Dedifferentiated amniotic fluid mesenchymal stem cell (primary cell): ENCODE measurements at regions not wholly inside any gene's neighbourhood (a gene's known extent, or its start where the extent isn't known, plus 50 kb on each side); places are given as distances from the start of the nearest gene placed in this dataset.

Source experiments
- DNase-seq: peaks from one replicate; pipeline ENCODE4 v3.0.0-alpha.2; 2016; ENCODE audit errors: extremely low spot score

GRCh38 chr22:49437356-49437755 is 390.3 kb downstream of the BRD1 start:
- DNase-seq: no peak

DNA sequence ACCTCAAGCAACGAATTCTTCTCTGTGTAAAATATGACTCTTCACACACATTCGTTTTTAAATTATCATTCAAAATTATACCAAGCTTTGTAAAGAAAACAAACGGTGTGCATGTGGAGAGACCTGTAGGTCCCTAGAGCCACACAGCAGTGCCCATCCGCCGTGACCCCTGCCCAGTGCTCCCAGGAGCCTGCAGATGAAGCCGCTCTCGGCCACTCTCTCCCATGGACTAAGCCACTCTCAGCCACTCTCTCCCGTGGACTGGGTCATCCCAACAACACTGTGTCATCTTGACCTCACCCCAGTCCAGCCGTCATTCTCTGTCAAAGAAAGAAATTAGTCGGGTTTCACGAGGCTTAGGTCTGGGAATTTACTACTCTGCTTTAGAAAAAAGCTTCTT is 391.6 kb downstream of the BRD1 start:
- DNase-seq: no peak

- DNase-seq: no peak
Measured at GRCh38 chr22:49435596-49435995, 392.1 kb downstream of the BRD1 start.

GRCh38 chr22:49433717-49434611 is 393.7 kb downstream of the BRD1 start:
- DNase-seq: no peak

GRCh38 chr22:49432897-49433443 is 394.7 kb downstream of the BRD1 start:
- no peak for DNase-seq

GRCh38 chr22:49432211-49432896 is 395.3 kb downstream of the BRD1 start:
- no peak for DNase-seq

DNA sequence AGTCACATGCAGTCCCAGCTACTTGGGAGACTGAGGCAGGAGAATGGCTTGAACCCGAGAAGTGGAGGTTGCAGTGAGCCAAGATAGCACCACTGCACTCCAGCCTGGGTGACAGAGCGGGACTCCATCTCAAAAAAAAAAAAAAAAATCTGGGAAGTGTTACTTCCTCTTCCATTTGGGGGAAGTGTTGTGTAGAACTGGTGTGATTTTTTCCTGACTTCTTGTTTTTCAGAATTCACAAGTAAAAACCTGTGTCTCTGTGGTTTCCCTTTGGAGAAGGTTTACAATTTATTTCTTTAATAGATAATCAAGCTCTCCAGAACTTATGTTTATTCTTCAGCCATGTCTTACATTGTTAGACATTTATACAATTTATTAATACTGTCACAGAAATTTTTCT is 396.1 kb downstream of the BRD1 start:
- DNase-seq: no peak

DNA sequence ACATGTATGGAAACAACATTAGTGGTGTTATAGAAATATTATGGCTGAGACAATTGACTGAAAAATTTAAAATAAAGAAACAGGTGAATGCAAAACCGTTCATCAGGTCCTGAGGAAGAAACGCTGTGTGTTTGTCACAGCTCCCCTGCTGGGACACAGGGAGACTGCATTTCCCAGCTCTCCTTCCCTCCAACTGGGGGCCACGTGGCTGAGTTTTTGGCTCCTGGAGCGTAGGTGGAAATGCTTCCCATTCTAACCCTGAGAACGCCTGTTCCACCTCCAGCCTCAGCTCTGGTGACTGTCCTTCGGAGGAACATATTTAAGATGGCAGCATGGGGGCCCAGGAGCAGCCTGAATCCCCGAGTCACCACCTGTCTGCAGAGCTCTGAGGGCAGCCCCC is 398.6 kb downstream of the BRD1 start:
- no peak for DNase-seq

GRCh38 chr22:49427941-49428340 is 399.7 kb downstream of the BRD1 start:
- no peak for DNase-seq

GRCh38 chr22:49427341-49427740 is 400.3 kb downstream of the BRD1 start:
- DNase-seq: no peak

- no peak for DNase-seq
Measured at GRCh38 chr22:49426618-49427266, 400.9 kb downstream of the BRD1 start.

DNA sequence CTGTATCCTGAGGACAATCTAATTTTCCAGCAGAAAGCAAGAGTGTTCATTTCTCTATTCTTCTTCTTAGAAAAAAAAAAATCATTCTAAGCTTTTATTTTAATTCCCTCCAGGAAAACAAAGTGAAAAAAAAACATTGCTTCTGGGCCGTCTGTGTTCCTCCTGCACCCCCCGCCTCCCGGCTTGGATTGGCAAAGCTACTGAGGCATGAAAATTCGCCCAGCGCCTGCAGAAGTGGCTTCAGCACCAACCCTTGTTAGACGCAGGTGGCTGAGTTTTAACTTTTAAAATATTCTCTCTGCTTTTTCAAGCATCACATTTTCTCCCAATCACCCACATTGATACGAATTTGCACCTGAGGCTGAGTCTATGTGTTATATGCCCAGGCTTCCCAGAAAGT is 401.6 kb downstream of the BRD1 start:
- no peak for DNase-seq

DNA sequence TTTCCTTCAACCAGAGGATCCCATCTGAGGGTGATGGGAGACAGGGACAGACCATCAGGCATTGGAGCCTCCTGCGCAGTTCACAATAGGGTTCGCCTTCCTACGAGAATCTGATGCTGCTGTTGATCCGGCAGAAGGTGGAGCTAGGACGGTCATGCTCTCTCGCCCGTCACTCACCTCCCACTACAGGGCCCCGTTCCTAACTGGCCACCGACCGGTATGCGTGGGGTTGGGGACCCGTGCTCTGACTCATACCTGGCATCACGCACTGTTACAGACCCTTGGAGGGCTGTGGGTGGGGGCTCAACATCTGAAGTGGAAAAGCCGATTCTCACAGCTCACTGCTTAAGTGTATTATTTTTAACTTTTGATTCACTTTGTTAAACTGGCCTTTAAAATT is 402.3 kb downstream of the BRD1 start:
- DNase-seq: no peak

DNA sequence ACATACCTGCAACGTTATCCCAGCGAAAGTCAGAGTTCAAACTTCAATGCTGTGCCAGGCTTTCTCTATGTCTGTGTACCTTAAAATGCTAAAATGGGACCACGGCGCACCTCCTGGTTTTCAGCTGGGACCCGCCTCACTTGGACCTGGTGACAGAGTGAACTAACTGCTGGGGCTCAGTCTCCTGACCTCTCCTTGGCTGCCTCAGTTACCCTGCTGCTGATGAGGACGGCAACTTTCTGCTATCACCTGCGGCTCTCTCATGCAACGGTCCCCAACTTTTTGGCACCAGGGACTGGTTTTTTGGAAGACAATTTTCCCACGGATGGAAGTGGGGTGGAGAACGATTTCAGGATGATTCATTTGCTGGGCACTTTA is 402.8 kb downstream of the BRD1 start:
- DNase-seq: no peak

DNA sequence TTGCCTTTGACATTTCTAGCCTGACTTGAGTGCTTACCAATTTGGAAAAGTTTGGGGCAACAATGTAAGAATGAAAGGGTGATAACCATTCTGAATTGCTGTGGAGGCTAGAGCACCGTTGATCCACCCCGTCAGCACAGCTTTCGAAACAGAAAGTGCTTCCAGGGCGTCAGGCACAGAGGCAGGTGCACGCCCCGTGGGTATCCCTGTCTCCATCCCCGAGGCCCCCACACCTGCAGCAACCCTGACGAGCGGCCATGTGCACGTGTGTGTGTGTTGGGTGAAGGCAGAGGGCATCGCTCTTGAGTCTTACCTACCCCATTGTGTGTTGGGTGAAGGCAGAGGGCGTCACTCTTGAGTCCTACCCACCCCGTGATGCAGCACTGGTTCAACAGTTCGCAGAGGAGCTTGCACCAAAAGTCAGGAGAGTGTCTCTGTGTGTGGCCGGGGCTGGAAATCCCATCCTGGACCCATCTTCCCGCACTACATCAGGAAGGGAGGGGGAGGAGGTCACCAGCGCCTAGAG is 404.5 kb downstream of the BRD1 start:
- no peak for DNase-seq

DNA sequence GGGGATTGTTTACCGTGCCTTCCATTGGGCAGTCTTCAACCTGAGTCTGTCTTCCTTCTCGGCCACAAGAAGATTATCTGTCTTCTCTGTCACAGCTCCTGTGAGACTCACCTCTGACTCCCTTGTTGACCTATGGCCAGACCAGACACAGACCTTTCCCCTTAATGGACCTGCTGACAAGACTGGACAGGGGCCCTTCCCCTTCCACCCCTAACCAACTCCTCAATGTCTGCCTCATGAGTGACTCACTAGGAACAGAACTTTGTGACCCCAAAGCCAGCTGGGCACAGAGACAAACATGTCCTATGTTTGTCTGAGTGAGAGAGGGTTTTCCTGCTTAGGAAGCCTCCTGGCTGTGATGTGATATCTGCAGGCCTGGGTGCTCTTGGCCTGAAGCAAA is 405.0 kb downstream of the BRD1 start:
- no peak for DNase-seq

GRCh38 chr22:49420651-49421050 is 407.0 kb downstream of the BRD1 start:
- no peak for DNase-seq

- DNase-seq: no peak
Measured at GRCh38 chr22:49419661-49420060, 408.0 kb downstream of the BRD1 start.

DNA sequence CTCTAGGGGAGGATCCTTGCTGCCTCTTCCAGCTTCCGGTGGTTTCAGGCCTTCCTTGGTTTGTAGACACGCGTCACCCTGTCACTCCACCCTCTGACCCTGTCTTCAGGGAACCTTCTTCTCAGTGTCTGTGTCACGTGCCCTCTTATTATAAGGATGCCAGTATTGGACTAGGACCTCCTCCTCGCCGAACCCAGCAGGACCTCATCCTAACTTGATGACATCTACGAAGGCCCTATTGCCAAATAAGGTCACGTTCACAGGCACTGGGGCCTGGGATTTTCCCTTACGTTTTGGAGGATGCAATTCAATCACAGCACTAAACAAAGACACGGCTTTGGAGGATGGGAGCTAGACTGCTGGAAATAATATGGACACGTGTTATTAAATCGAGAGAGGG is 408.7 kb downstream of the BRD1 start:
- no peak for DNase-seq

DNA sequence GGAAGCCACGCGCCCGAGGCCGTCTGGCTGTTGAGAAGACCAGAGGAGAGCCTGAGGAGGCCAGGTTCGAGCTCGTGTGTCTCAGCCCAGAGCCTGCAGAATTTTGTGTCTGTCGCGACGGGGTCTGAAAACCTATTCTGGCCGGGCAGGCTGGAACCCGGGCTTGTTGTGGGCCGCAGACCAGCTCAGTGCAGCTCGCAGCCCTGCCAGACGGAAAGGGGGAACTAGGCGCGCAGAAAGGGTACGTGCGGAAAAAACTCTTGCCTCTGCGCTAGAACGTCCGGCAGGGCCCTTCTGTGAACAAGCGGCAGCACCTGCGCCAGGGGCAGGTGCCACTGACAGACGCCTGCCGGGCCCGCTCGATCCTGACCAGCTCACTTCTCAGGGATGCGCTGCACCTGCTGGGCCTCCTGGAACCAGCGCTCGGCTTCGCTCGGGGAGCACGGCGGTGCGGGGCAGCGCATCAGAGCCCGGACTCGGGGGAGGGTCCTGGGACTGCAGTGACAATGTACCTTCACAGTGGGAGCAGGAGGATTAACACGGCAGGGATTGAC is 409.3 kb downstream of the BRD1 start:
- DNase-seq: no peak

GRCh38 chr22:49417833-49418232 is 409.8 kb downstream of the BRD1 start:
- no peak for DNase-seq

DNA sequence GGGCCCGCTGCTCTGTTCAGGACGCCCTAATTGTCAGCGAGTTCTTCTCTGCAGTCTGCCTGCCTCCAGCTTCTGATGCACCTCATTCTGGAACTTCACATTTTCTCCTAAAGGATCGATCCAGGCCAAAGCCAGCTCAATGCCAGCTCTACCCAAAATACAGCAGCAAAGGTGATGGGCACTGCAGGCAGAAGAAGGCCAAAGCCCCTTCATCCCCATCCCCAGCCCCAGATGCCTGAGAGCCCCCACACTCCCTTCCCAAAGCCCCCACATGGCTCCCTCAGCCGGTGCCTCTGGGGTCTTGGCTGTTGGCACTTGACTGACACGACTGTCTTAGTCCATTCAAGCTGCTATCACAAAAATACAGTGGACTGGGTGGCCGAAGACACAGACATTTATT is 410.3 kb downstream of the BRD1 start:
- DNase-seq: no peak
